HepG2 (cell line): ENCODE measurements at regions not wholly inside any gene's neighbourhood (a gene's known extent, or its start where the extent isn't known, plus 50 kb on each side); places are given as distances from the start of the nearest gene placed in this dataset.

Experiments
- ATAC-seq: fragments of 200-7000 bp; cut with Tn5 transposase; 3 replicates; pipeline ENCODE4 v1.9.1; 2020; ENCODE audit warnings: mild to moderate bottlenecking, moderate library complexity
- BruUV-seq: library from RNA; stranded (reverse); fragments of 400-500 nt; replicated peaks from 2 replicates; lab custom pipeline; 2021; lab: Mats Ljungman, UMichigan
- CTCF ChIA-PET: fragments of 300-600 bp; formaldehyde crosslinking; extraction: SDS; loops from one replicate; lab custom pipeline; 2021; ENCODE audit warnings: low total read pairs, inconsistent platforms, low intra/inter-chr PET ratio; lab: Yijun Ruan, JAX
- POLR2A ChIA-PET: fragments of 350-600 bp; sonication (Branson Sonifier 250); formaldehyde crosslinking; loops from one replicate; lab custom pipeline; 2020; ENCODE audit warnings: antibody characterized with exemption, inconsistent platforms; lab: Yijun Ruan, JAX
- DNase-seq: peaks from one replicate; pipeline ENCODE4 v3.0.0-alpha.2; 2015; ENCODE audit warnings: low spot score
- FAIRE-seq: peaks from 3 replicates; lab custom pipeline; 2011; peaks lifted over from hg19 to GRCh38; lab: Jason Lieb, UNC
- H2AFZ ChIP-seq: one replicate; pipeline ENCODE4 v1.6.1; 2011; ENCODE audit warnings: low read length, inconsistent platforms
- H3K27ac ChIP-seq: fragments of 300-600 bp; 3 replicates; pipeline ENCODE4 v1.8.0; 2011; ENCODE audit warnings: mixed run types, mild to moderate bottlenecking, mixed read lengths, low read length, inconsistent platforms; ENCODE audit not compliant: insufficient read depth; ENCODE audit errors: extremely low read length
- H3K27me3 ChIP-seq, 2 experiments: fragments of 200-600 bp in 1 of 2; 2 replicates in 1 of 2; 3 replicates in 1 of 2; pipeline versions ENCODE4 v1.6.0 to v1.8.0; 2011; ENCODE audit warnings: low read length in 2 of 2, mild to moderate bottlenecking in 2 of 2, moderate library complexity in 2 of 2, inconsistent platforms in 1 of 2; ENCODE audit not compliant: insufficient read depth in 2 of 2, control insufficient read depth in 1 of 2
- H3K36me3 ChIP-seq, 2 experiments: fragments of 200-600 bp in 1 of 2; replicated peaks in 1 of 2; 2 replicates in 1 of 2; 3 replicates in 1 of 2; pipeline versions ENCODE4 v1.5.1 to v1.8.0; 2011; ENCODE audit warnings: low read length in 2 of 2, inconsistent platforms in 1 of 2; ENCODE audit not compliant: insufficient read depth in 2 of 2, control insufficient read depth in 1 of 2
- H3K4me1 ChIP-seq: 2 replicates; pipeline ENCODE4 v1.5.1; 2012; ENCODE audit warnings: low read length, inconsistent platforms; ENCODE audit not compliant: insufficient read depth
- H3K4me2 ChIP-seq: 2 replicates; pipeline ENCODE4 v1.6.0; 2011; ENCODE audit warnings: low read depth, low read length, inconsistent platforms
- H3K4me3 ChIP-seq, 3 experiments: fragments of 200-600 bp in 1 of 3; sonication (generic), shearing (Covaris generic) in 1 of 3; replicated peaks in 1 of 3; 2 replicates each; pipeline ENCODE4 v1.5.1; 2011 to 2016; ENCODE audit warnings: low read length in 3 of 3, inconsistent platforms in 2 of 3, low read depth in 2 of 3, mild to moderate bottlenecking in 2 of 3, control low read depth in 1 of 3, mixed read lengths in 1 of 3; ENCODE audit not compliant: insufficient read depth in 1 of 3
- H3K79me2 ChIP-seq: one replicate; pipeline ENCODE4 v1.6.1; 2011; ENCODE audit warnings: low read length, inconsistent platforms; ENCODE audit not compliant: insufficient read depth
- H3K9ac ChIP-seq: 2 replicates; pipeline ENCODE4 v1.6.0; 2011; ENCODE audit warnings: mild to moderate bottlenecking, low read depth, low read length, inconsistent platforms; ENCODE audit not compliant: insufficient read depth
- H3K9me3 ChIP-seq: 2 replicates; pipeline ENCODE4 v1.5.1; 2012; ENCODE audit warnings: mild to moderate bottlenecking, low read length
- H4K20me1 ChIP-seq: 2 replicates; pipeline ENCODE4 v1.6.0; 2011; ENCODE audit warnings: inconsistent platforms, mild to moderate bottlenecking, low read length, moderate library complexity; ENCODE audit not compliant: insufficient read depth
- GABPB1 ChIP-seq: IDR thresholded peaks from 2 replicates; pipeline ENCODE4 v1.6.1; 2016; ENCODE audit warnings: mild to moderate bottlenecking, missing genetic modification reagents, moderate library complexity, missing compliant biosample characterization
- HHEX ChIP-seq: IDR thresholded peaks from 2 replicates; pipeline ENCODE4 v1.6.1; 2016; ENCODE audit warnings: control low read depth
- JUN ChIP-seq: sonication (generic); formaldehyde crosslinking; IDR thresholded peaks from 2 replicates; pipeline ENCODE4 v1.4.0; 2020; ENCODE audit warnings: mild to moderate bottlenecking, missing genetic modification reagents
- MAFG ChIP-seq: sonication (generic); formaldehyde crosslinking; IDR thresholded peaks from 2 replicates; pipeline ENCODE4 v1.5.1; 2020; ENCODE audit warnings: mild to moderate bottlenecking, missing genetic modification reagents
- MYNN ChIP-seq: sonication (generic); formaldehyde crosslinking; IDR thresholded peaks from 2 replicates; pipeline ENCODE4 v1.4.0; 2020; ENCODE audit warnings: mild to moderate bottlenecking, low read depth, missing genetic modification reagents
- MZF1 ChIP-seq: sonication (generic); formaldehyde crosslinking; IDR thresholded peaks from 2 replicates; pipeline ENCODE4 v1.8.1; 2023; ENCODE audit warnings: mild to moderate bottlenecking, missing genetic modification reagents, borderline replicate concordance
- NCOA1 ChIP-seq: sonication (generic); formaldehyde crosslinking; IDR thresholded peaks from 2 replicates; pipeline ENCODE4 v1.9.0; 2021; ENCODE audit warnings: missing genetic modification reagents
- NFAT5 ChIP-seq: sonication (generic); formaldehyde crosslinking; IDR thresholded peaks from 2 replicates; pipeline ENCODE4 v1.4.0; 2020; ENCODE audit warnings: missing genetic modification reagents
- NFE2L1 ChIP-seq: sonication (generic); formaldehyde crosslinking; IDR thresholded peaks from 2 replicates; pipeline ENCODE4 v1.4.0; 2020; ENCODE audit warnings: missing genetic modification reagents, mild to moderate bottlenecking, borderline replicate concordance
- NFE2L2 ChIP-seq: fragments of 150-350 bp; IDR thresholded peaks from 2 replicates; pipeline ENCODE4 v1.6.1; 2014; ENCODE audit warnings: low read length
- ONECUT2 ChIP-seq: sonication (generic); formaldehyde crosslinking; IDR thresholded peaks from 2 replicates; pipeline ENCODE4 v1.4.0; 2020; ENCODE audit warnings: missing genetic modification reagents
- RAD21 ChIP-seq: fragments of 450-650 bp; formaldehyde crosslinking; IDR thresholded peaks from 2 replicates; pipeline ENCODE4 v1.5.0; 2020; ENCODE audit warnings: mild to moderate bottlenecking
- ZNF180 ChIP-seq: sonication (generic); formaldehyde crosslinking; IDR thresholded peaks from 2 replicates; pipeline ENCODE4 v1.4.0; 2020; ENCODE audit warnings: low read depth, missing genetic modification reagents, borderline replicate concordance
- ZNF317 ChIP-seq: sonication (generic); formaldehyde crosslinking; IDR thresholded peaks from 2 replicates; pipeline ENCODE4 v1.5.0; 2020; ENCODE audit warnings: mild to moderate bottlenecking, missing genetic modification reagents
- ZNF761 ChIP-seq: sonication (generic); formaldehyde crosslinking; conservative IDR thresholded peaks from 2 replicates; pipeline ENCODE4 v1.4.0; 2020; ENCODE audit warnings: mild to moderate bottlenecking, missing genetic modification reagents
- ZNF788 ChIP-seq: sonication (generic); formaldehyde crosslinking; IDR thresholded peaks from 2 replicates; pipeline ENCODE4 v1.5.0; 2020; ENCODE audit warnings: mild to moderate bottlenecking, missing genetic modification reagents, borderline replicate concordance
- ZNF841 ChIP-seq: sonication (generic); formaldehyde crosslinking; IDR thresholded peaks from 2 replicates; pipeline ENCODE4 v1.8.1; 2023; ENCODE audit warnings: missing genetic modification reagents, borderline replicate concordance
- WGBS: methylation state at CpG from one replicate; pipeline ENCODE4 v1.1.6; 2017; ENCODE audit warnings: low lambda C conversion rate; 5-methylcytosine and 5-hydroxymethylcytosine counted together
- in situ Hi-C: cut with HindIII; loops from 2 replicates; pipeline ENCODE4 v1.10.0; 2017; ENCODE audit warnings: low pct_unique_long_range_greater_than_20kb; ENCODE audit not compliant: extremely low pct_ligation_motif_present
- intact Hi-C: fragments of 100-400 bp; cut with micrococcal nuclease; formaldehyde crosslinking; loops from one replicate; pipeline ENCODE4 v1.10.0; 2022; ENCODE audit not compliant: unreplicated experiment
- TF ChIP-seq, protein P1 (sequence below): sonication (generic); formaldehyde crosslinking; IDR thresholded peaks from 2 replicates; pipeline ENCODE4 v1.8.0; 2022; ENCODE audit warnings: missing genetic modification reagents, low read depth, mild to moderate bottlenecking, borderline replicate concordance
- TF ChIP-seq, protein P2 (sequence below): sonication (generic); formaldehyde crosslinking; IDR thresholded peaks from 2 replicates; pipeline ENCODE4 v1.8.0; 2022; ENCODE audit warnings: mild to moderate bottlenecking, missing genetic modification reagents, moderate library complexity
- TF ChIP-seq, protein P3 (sequence below): sonication (generic); formaldehyde crosslinking; IDR thresholded peaks from 2 replicates; pipeline ENCODE4 v1.5.1; 2020; ENCODE audit warnings: mild to moderate bottlenecking, missing genetic modification reagents, moderate library complexity

- H3K79me2 ChIP-seq = no peaks in the 10 kb centered on the region
- H4K20me1 ChIP-seq = no peaks in the 10 kb centered on the region
- no peak for FAIRE-seq
- no peak overlapping the region for H2AFZ ChIP-seq
- DNase-seq = no peak
- H3K27ac ChIP-seq = no peak overlapping the region
- H3K36me3 ChIP-seq = no peaks in the 10 kb centered on the region
- POLR2A ChIA-PET = no interaction called here
- intact Hi-C loops (no loop called here), in situ Hi-C loops (no loop called here)
- ATAC-seq = no peak
- CTCF ChIA-PET = no interaction called here
- H3K4me2 ChIP-seq = no peak overlapping the region
- H3K4me1 ChIP-seq = peaks cover 27% of the 10 kb centered on the region
- no peak overlapping the region for H3K9ac ChIP-seq
- no peaks in the 10 kb centered on the region for H3K9me3 ChIP-seq
- no peaks in the 10 kb centered on the region for H3K27me3 ChIP-seq
- no peak overlapping the region for H3K4me3 ChIP-seq
- no TSS peak for BruUV-seq
- TF ChIP-seq JUN (no peak), MAFG (CRISPR knock-in tag) (no peak), MYNN (CRISPR knock-in tag) (no peak), ZNF180 (CRISPR knock-in tag) (no peak), RAD21 (no peak), ZNF788 (CRISPR knock-in tag) (no peak), GABPB1 (CRISPR knock-in tag) (no peak), NCOA1 (CRISPR knock-in tag) (no peak), NFAT5 (CRISPR knock-in tag) (no peak), MZF1 (CRISPR knock-in tag) (no peak), NFE2L2 (no peak), ZNF317 (CRISPR knock-in tag) (no peak), ONECUT2 (CRISPR knock-in tag) (no peak), NFE2L1 (CRISPR knock-in tag) (no peak), ZNF761 (CRISPR knock-in tag) (no peak), ZNF841 (CRISPR knock-in tag) (no peak), HHEX (CRISPR knock-in tag) (no peak)
- TF ChIP-seq, protein P1, sequence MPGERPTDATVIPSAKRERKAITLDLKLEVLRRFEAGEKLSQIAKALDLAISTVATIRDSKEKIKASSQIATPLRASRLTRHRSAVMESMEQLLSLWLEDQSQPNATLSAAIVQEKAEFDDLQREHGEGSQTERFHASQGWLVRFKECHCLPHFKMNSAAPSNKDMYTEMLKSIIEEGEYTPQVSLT = no peak
- TF ChIP-seq, protein P2, sequence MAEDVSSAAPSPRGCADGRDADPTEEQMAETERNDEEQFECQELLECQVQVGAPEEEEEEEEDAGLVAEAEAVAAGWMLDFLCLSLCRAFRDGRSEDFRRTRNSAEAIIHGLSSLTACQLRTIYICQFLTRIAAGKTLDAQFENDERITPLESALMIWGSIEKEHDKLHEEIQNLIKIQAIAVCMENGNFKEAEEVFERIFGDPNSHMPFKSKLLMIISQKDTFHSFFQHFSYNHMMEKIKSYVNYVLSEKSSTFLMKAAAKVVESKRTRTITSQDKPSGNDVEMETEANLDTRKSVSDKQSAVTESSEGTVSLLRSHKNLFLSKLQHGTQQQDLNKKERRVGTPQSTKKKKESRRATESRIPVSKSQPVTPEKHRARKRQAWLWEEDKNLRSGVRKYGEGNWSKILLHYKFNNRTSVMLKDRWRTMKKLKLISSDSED = no peak
- TF ChIP-seq, protein P3, sequence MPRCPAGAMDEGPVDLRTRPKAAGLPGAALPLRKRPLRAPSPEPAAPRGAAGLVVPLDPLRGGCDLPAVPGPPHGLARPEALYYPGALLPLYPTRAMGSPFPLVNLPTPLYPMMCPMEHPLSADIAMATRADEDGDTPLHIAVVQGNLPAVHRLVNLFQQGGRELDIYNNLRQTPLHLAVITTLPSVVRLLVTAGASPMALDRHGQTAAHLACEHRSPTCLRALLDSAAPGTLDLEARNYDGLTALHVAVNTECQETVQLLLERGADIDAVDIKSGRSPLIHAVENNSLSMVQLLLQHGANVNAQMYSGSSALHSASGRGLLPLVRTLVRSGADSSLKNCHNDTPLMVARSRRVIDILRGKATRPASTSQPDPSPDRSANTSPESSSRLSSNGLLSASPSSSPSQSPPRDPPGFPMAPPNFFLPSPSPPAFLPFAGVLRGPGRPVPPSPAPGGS (CRISPR knock-in tag) = no peak
- WGBS = 68% methylated on average over 4 of the region's 4 CpGs
Measured at GRCh38 chr10:111474786-111475185, 398.0 kb downstream of the ADRA2A start.
